ENCODE measurements at regions not wholly inside any gene's neighbourhood (a gene's known extent, or its start where the extent isn't known, plus 50 kb on each side); places are given as distances from the start of the nearest gene placed in this dataset.

GRCh38 chr3:30945291-30945690 lies 50.8 kb upstream of the GADL1 start:
- DNase-seq, result no peak

GRCh38 chr3:30948426-30948825 lies 54.0 kb upstream of the GADL1 start:
- DNase-seq, result no peak

- DNase-seq, result no peak
Measured at GRCh38 chr3:30951826-30952225, 57.4 kb upstream of the GADL1 start.

GRCh38 chr3:30952786-30953185 lies 58.3 kb upstream of the GADL1 start:
- no peak for DNase-seq

GRCh38 chr3:30954426-30954825 lies 60.0 kb upstream of the GADL1 start:
- DNase-seq, result no peak

GRCh38 chr3:30962084-30962483 lies 67.6 kb upstream of the GADL1 start:
- DNase-seq, result no peak

GRCh38 chr3:30962493-30962892 lies 68.0 kb upstream of the GADL1 start:
- no peak for DNase-seq

- DNase-seq, result no peak
Measured at GRCh38 chr3:30963223-30963722, 68.8 kb upstream of the GADL1 start.

GRCh38 chr3:30964612-30965011 lies 70.2 kb upstream of the GADL1 start:
- no peak for DNase-seq

GRCh38 chr3:30966896-30967295 lies 72.4 kb upstream of the GADL1 start:
- no peak for DNase-seq

- no peak for DNase-seq
Measured at GRCh38 chr3:30970183-30970582, 75.7 kb upstream of the GADL1 start.

GRCh38 chr3:30972449-30972848 lies 78.0 kb upstream of the GADL1 start:
- no peak for DNase-seq

GRCh38 chr3:30974071-30974470 lies 79.6 kb upstream of the GADL1 start:
- DNase-seq, result no peak

GRCh38 chr3:30977592-30977991 lies 83.1 kb upstream of the GADL1 start:
- no peak for DNase-seq

- no peak for DNase-seq
Measured at GRCh38 chr3:30980993-30981392, 86.5 kb upstream of the GADL1 start.

GRCh38 chr3:30982416-30983075 lies 88.1 kb upstream of the GADL1 start:
- no peak for DNase-seq

- DNase-seq, result no peak
Measured at GRCh38 chr3:30984855-30985749, 90.6 kb upstream of the GADL1 start.

- no peak for DNase-seq
Measured at GRCh38 chr3:30986551-30986950, 92.1 kb upstream of the GADL1 start.

GRCh38 chr3:30988769-30989168 lies 94.3 kb upstream of the GADL1 start:
- no peak for DNase-seq

- no peak for DNase-seq
Measured at GRCh38 chr3:30989276-30990030, 95.0 kb upstream of the GADL1 start.

- DNase-seq, result no peak
Measured at GRCh38 chr3:30996467-30996866, 102.0 kb upstream of the GADL1 start.

- no peak for DNase-seq
Measured at GRCh38 chr3:31002730-31003129, 108.3 kb upstream of the GADL1 start.

- no peak for DNase-seq
Measured at GRCh38 chr3:31004025-31004678, 109.7 kb upstream of the GADL1 start.

All from activated CD8-positive, alpha-beta memory T cell treated with anti-CD3 and anti-CD28 coated beads for 24 hours (primary cell).